ENCODE measurements at regions not wholly inside any gene's neighbourhood (a gene's known extent, or its start where the extent isn't known, plus 50 kb on each side); places are given as distances from the start of the nearest gene placed in this dataset.

DNA sequence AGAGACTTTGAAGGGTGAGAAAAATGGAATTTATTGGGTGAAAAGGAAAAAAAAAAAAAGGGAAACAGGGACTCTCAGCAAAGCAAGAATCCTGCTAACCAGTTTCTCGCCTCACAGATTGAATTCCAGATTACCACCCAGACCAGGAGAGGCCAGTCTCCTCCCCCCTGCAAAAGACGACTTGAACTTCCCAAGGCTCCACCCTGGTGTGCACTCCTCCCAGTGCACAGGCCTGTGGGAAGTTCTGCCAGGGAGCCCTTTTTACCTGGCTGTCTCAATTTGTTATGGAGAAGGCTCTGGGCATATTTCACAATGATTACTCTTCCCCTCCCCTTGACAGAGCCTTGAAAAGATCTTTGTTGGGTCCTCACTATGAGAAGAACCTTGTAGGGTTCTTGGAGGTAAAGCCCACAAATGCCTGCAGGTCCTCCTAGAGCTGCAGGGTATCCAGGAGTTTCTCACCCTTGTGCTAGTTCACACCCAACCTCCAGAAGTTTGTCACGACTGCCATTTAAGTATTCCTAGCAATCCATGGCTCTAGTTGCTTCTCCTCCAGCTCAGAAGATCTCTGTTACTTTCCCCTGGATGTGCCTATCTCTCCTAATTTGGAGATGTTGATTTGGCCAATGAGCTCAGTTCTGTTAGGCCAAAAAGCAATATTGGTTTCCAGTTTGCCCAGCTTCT is 229.8 kb upstream of the TMTC4 start:
- TF ChIP-seq, protein P1, sequence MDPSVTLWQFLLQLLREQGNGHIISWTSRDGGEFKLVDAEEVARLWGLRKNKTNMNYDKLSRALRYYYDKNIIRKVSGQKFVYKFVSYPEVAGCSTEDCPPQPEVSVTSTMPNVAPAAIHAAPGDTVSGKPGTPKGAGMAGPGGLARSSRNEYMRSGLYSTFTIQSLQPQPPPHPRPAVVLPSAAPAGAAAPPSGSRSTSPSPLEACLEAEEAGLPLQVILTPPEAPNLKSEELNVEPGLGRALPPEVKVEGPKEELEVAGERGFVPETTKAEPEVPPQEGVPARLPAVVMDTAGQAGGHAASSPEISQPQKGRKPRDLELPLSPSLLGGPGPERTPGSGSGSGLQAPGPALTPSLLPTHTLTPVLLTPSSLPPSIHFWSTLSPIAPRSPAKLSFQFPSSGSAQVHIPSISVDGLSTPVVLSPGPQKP (IDR thresholded peaks at IDR 0.05; ENCODE audit: borderline replicate concordance, low read depth, low read length), result no peak
- TF ChIP-seq POLR2A (IDR thresholded peaks at IDR 0.05; ENCODE audit: low read depth, low read length) (no peak), NFE2L2 (IDR thresholded peaks at IDR 0.05; ENCODE audit: low read depth, low read length) (no peak), RAD21 (IDR thresholded peaks at IDR 0.05; ENCODE audit: low read length) (no peak)
- TF ChIP-seq, protein P2, sequence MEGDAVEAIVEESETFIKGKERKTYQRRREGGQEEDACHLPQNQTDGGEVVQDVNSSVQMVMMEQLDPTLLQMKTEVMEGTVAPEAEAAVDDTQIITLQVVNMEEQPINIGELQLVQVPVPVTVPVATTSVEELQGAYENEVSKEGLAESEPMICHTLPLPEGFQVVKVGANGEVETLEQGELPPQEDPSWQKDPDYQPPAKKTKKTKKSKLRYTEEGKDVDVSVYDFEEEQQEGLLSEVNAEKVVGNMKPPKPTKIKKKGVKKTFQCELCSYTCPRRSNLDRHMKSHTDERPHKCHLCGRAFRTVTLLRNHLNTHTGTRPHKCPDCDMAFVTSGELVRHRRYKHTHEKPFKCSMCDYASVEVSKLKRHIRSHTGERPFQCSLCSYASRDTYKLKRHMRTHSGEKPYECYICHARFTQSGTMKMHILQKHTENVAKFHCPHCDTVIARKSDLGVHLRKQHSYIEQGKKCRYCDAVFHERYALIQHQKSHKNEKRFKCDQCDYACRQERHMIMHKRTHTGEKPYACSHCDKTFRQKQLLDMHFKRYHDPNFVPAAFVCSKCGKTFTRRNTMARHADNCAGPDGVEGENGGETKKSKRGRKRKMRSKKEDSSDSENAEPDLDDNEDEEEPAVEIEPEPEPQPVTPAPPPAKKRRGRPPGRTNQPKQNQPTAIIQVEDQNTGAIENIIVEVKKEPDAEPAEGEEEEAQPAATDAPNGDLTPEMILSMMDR (conservative IDR thresholded peaks at IDR 0.05; ENCODE audit: low read depth, low read length), result no peak
- TF ChIP-seq, protein P3, sequence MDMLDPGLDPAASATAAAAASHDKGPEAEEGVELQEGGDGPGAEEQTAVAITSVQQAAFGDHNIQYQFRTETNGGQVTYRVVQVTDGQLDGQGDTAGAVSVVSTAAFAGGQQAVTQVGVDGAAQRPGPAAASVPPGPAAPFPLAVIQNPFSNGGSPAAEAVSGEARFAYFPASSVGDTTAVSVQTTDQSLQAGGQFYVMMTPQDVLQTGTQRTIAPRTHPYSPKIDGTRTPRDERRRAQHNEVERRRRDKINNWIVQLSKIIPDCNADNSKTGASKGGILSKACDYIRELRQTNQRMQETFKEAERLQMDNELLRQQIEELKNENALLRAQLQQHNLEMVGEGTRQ (IDR thresholded peaks at IDR 0.05; ENCODE audit: low read depth, low read length), result no peak
